ENCODE measurements at regions not wholly inside any gene's neighbourhood (a gene's known extent, or its start where the extent isn't known, plus 50 kb on each side); places are given as distances from the start of the nearest gene placed in this dataset.

DNA sequence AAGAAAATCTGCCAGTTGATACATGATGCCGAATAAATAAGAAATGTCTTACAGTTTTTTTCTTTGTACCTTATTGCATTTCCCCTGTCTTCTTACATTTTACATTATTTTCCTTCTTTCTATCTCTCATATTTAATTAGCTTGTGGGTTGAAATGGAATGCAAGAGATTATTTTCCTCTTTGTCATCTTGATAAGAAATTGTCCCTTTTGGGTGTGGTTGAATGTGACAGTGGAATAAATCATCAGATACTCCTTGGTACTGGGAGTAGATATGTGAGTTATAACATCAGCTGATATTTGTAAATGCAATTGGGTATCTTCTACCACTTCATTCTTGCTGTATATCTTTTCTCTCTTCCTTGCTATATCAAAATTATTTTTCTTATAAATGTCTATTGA lies 997.4 kb downstream of the RAPGEF2 start (continued):
- TF ChIP-seq PRMT3 (CRISPR knock-in tag; IDR thresholded peaks at IDR 0.05; ENCODE audit: borderline replicate concordance, low read depth) (no peak), ZNF777 (CRISPR knock-in tag; IDR thresholded peaks at IDR 0.05) (no peak), ZNF337 (CRISPR knock-in tag; IDR thresholded peaks at IDR 0.05; ENCODE audit: borderline replicate concordance, low read depth) (no peak), EED (CRISPR knock-in tag; IDR thresholded peaks at IDR 0.05) (no peak), KIAA2018 (CRISPR knock-in tag; IDR thresholded peaks at IDR 0.05; ENCODE audit: borderline replicate concordance) (no peak), ZSCAN29 (CRISPR knock-in tag; conservative IDR thresholded peaks at IDR 0.05) (no peak)
- TF ChIP-seq, protein P1, sequence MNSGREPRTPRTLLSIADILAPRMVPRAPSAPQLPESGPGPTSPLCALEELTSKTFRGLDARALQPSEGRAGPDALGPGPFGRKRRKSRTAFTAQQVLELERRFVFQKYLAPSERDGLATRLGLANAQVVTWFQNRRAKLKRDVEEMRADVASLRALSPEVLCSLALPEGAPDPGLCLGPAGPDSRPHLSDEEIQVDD (CRISPR knock-in tag; IDR thresholded peaks at IDR 0.05; ENCODE audit: borderline replicate concordance), result no peak
